Lung (tissue), 11 donors: ENCODE measurements at regions not wholly inside any gene's neighbourhood (a gene's known extent, or its start where the extent isn't known, plus 50 kb on each side); places are given as distances from the start of the nearest gene placed in this dataset.

Source experiments
- ATAC-seq: fragments of 200-7000 bp; cut with Tn5 transposase; one replicate; pipeline ENCODE4 v1.9.1; 2020; ENCODE audit warnings: moderate number of reproducible peaks; ENCODE audit not compliant: insufficient read depth, low FRiP score
- DNase-seq, 3 donors: peaks; one replicate each; pipeline ENCODE4 v3.0.0-alpha.2; 2013 to 2017
- H3K27ac ChIP-seq, 2 donors: one replicate each; pipeline ENCODE4 v1.5.1; 2013; ENCODE audit warnings: mild to moderate bottlenecking in 2 of 2, moderate library complexity in 2 of 2, control low read depth in 1 of 2, inconsistent platforms in 1 of 2, low read depth in 1 of 2, low read length in 1 of 2
- H3K27me3 ChIP-seq, 3 donors: one replicate each; pipeline ENCODE4 v1.5.1; 2013; ENCODE audit warnings: low read length in 2 of 3; ENCODE audit not compliant: control insufficient read depth in 3 of 3, insufficient read depth in 3 of 3
- H3K36me3 ChIP-seq, 4 donors: one replicate each; pipeline ENCODE4 v1.5.1; 2013; ENCODE audit warnings: low read length in 4 of 4, mild to moderate bottlenecking in 1 of 4, moderate library complexity in 1 of 4; ENCODE audit not compliant: control insufficient read depth in 4 of 4, insufficient read depth in 4 of 4
- H3K4me1 ChIP-seq, 5 donors: one replicate each; pipeline ENCODE4 v1.5.1; 2013; ENCODE audit warnings: low read length in 5 of 5, mild to moderate bottlenecking in 2 of 5, moderate library complexity in 1 of 5; ENCODE audit not compliant: control insufficient read depth in 5 of 5, insufficient read depth in 5 of 5
- H3K4me3 ChIP-seq: one replicate; pipeline ENCODE4 v1.5.1; 2013; ENCODE audit warnings: mild to moderate bottlenecking, control low read depth, moderate library complexity
- H3K9ac ChIP-seq, 2 donors: one replicate each; pipeline ENCODE4 v1.5.1; 2013; ENCODE audit warnings: low read length in 2 of 2, control low read depth in 1 of 2; ENCODE audit not compliant: insufficient read depth in 1 of 2
- H3K9me3 ChIP-seq, 4 donors: one replicate each; pipeline ENCODE4 v1.5.1; 2013; ENCODE audit warnings: low read length in 3 of 4, mild to moderate bottlenecking in 1 of 4, moderate library complexity in 1 of 4; ENCODE audit not compliant: control insufficient read depth in 4 of 4, insufficient read depth in 3 of 4
- whole genome bisulfite sequencing, 2 donors: extraction: QIAGEN DNeasy Blood & Tissue Kit; methylation state at CpG; one replicate each; pipeline ENCODE4 v1.1.7; 2013; 5-methylcytosine and 5-hydroxymethylcytosine counted together
- TF ChIP-seq, protein P1 (sequence below): IDR thresholded peaks from 2 replicates; pipeline ENCODE4 v1.5.1; 2012; ENCODE audit warnings: mild to moderate bottlenecking; ENCODE audit errors: control extremely low read depth, extremely low read depth
- donor health status: control.
- donor health status: control.
- donor health status: Bipolar disorder and iron deficiency.
- donor health status: healthy.
- donor health status: DM: yes; HTN: yes; CAD: no.

DNA sequence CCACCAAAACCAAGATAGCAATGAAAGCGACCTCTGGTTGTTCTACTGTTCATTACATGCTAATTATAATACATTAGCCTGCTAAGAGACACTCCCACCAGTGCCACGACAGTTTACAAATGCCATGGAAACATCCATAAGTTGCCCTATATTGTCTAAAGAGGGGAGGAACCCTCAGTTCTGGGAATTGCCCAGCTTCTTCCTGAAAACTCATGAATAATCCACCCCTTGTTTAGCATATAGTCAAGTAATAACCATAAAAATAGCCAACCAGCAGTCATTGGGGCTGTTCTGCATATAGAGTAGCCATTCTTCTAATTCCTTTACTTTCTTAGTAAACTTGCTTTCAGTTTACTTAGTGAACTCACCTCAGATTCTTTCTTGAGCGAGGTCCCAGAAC lies 189.8 kb upstream of the SOX11 start:
- WGBS, 2 donors = 77 to 79% methylated on average over 3 of the region's 3 CpGs
- H3K9ac ChIP-seq = no peak overlapping the region
- peaks cover 0 to 6% (median 0%) of the 10 kb centered on the region in 5 donors for H3K4me1 ChIP-seq
- TF ChIP-seq, protein P1, sequence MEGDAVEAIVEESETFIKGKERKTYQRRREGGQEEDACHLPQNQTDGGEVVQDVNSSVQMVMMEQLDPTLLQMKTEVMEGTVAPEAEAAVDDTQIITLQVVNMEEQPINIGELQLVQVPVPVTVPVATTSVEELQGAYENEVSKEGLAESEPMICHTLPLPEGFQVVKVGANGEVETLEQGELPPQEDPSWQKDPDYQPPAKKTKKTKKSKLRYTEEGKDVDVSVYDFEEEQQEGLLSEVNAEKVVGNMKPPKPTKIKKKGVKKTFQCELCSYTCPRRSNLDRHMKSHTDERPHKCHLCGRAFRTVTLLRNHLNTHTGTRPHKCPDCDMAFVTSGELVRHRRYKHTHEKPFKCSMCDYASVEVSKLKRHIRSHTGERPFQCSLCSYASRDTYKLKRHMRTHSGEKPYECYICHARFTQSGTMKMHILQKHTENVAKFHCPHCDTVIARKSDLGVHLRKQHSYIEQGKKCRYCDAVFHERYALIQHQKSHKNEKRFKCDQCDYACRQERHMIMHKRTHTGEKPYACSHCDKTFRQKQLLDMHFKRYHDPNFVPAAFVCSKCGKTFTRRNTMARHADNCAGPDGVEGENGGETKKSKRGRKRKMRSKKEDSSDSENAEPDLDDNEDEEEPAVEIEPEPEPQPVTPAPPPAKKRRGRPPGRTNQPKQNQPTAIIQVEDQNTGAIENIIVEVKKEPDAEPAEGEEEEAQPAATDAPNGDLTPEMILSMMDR = no peak
- ATAC-seq (no peak), DNase-seq (no peak)
- no peaks in the 10 kb centered on the region for H3K27me3 ChIP-seq
- peaks cover 0 to 6% (median 0%) of the 10 kb centered on the region in 4 donors for H3K9me3 ChIP-seq
- H3K4me3 ChIP-seq = no peak overlapping the region
- H3K27ac ChIP-seq = no peak overlapping the region
- no peaks in the 10 kb centered on the region for H3K36me3 ChIP-seq

GRCh38 chr2:5504756-5505155 lies 187.4 kb upstream of the SOX11 start:
- ATAC-seq (no peak), DNase-seq (no peak)
- no peak overlapping the region for H3K27ac ChIP-seq
- 82 to 84% methylated on average over 3 of the region's 3 CpGs for WGBS, 2 donors
- H3K9ac ChIP-seq = no peak overlapping the region
- TF ChIP-seq, protein P1 = no peak
- H3K4me3 ChIP-seq = no peak overlapping the region
- H3K4me1 ChIP-seq = peaks cover 0 to 6% (median 0%) of the 10 kb centered on the region in 5 donors
- peaks cover 0 to 2% (median 0%) of the 10 kb centered on the region in 4 donors for H3K9me3 ChIP-seq
- H3K36me3 ChIP-seq = no peaks in the 10 kb centered on the region
- no peaks in the 10 kb centered on the region for H3K27me3 ChIP-seq

- DNase-seq = peak in 1 of 3 donors; percentile 32
- no peak for ATAC-seq
- no peak overlapping the region for H3K27ac ChIP-seq
- TF ChIP-seq, protein P1 = no peak
- 69 to 84% methylated on average over 10 of the region's 10 CpGs for WGBS, 2 donors
- no peaks in the 10 kb centered on the region for H3K36me3 ChIP-seq
- peaks cover 0 to 10% (median 0%) of the 10 kb centered on the region in 4 donors for H3K9me3 ChIP-seq
- peaks cover 0 to 6% (median 0%) of the 10 kb centered on the region in 5 donors for H3K4me1 ChIP-seq
- H3K27me3 ChIP-seq = no peaks in the 10 kb centered on the region
- no peak overlapping the region for H3K9ac ChIP-seq
- H3K4me3 ChIP-seq = no peak overlapping the region
These were observed 184.8 kb upstream of the SOX11 start for GRCh38 chr2:5507367-5507766.

DNA sequence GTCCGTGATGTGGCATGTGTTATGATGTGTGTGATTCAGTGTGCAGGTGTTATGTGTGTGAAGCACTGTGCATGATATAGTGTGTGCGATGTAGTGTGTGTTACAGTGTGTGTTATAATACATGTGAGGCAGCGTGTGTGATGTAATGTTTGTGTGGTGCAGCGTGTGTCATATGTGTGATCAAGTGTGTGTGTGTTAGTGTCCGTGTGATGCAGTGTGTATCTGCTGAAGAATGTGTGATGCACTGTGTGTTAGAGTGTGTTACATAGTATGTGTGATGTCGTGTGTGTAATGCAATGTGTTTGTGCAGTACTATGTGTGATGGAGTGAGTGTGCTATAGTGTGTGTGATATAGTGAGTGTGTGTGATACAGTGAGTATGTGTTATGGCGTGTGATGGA lies 182.8 kb upstream of the SOX11 start:
- 95 to 96% methylated on average over 7 of the region's 7 CpGs for WGBS, 2 donors
- H3K4me1 ChIP-seq = peaks cover 0 to 6% (median 0%) of the 10 kb centered on the region in 5 donors
- no peak for DNase-seq

More for the DNA sequence above, 182.8 kb upstream of the SOX11 start:
- TF ChIP-seq, protein P1 = no peak
- Histone ChIP-seq H3K4me3 (no peak overlapping the region), H3K36me3 (no peaks in the 10 kb centered on the region), H3K9ac (no peak overlapping the region), H3K27me3 (no peaks in the 10 kb centered on the region), H3K27ac (no peak overlapping the region), H3K9me3 (peaks cover 0 to 10% (median 0%) of the 10 kb centered on the region in 4 donors)
- no peak for ATAC-seq
